ENCODE measurements at regions not wholly inside any gene's neighbourhood (a gene's known extent, or its start where the extent isn't known, plus 50 kb on each side); places are given as distances from the start of the nearest gene placed in this dataset.
"Not testable (repeated sequence)": the region's sequence is repeated elsewhere in the genome, so short reads cannot be mapped to it uniquely, and the experiment has no call there.

- not testable (repeated sequence) for TF ChIP-seq CTCF (IDR thresholded peaks at IDR 0.05; ENCODE audit: low read length); EZH2phosphoT487 (IDR thresholded peaks at IDR 0.05; ENCODE audit: low read length); EZH2 (optimal IDR thresholded peaks at IDR 0.05; ENCODE audit: low read depth, low read length)
Observed at GRCh38 chr16:16526998-16527397, 148.1 kb downstream of the NPIPA7 start.
